Stomach (tissue), 4 donors: ENCODE measurements at regions not wholly inside any gene's neighbourhood (a gene's known extent, or its start where the extent isn't known, plus 50 kb on each side); places are given as distances from the start of the nearest gene placed in this dataset.

Experiments
- POLR2A ChIP-seq, 4 donors: fragments of 450-650 bp; IDR thresholded peaks; one replicate each; pipeline ENCODE4 v1.6.1; 2016; ENCODE audit warnings: antibody characterized with exemption in 4 of 4, control low read depth in 2 of 4, mild to moderate bottlenecking in 1 of 4, moderate library complexity in 1 of 4
- TF ChIP-seq, protein P1 (sequence below), 7 experiments: fragments of 450-650 bp in 4 of 7; fragments of 200-600 bp in 3 of 7; sonication (generic) in 3 of 7; IDR thresholded peaks; one replicate each; pipeline ENCODE4 v1.5.1; 2016 to 2019; ENCODE audit warnings: antibody characterized with exemption in 7 of 7, control low read depth in 2 of 7, mild to moderate bottlenecking in 1 of 7

DNA sequence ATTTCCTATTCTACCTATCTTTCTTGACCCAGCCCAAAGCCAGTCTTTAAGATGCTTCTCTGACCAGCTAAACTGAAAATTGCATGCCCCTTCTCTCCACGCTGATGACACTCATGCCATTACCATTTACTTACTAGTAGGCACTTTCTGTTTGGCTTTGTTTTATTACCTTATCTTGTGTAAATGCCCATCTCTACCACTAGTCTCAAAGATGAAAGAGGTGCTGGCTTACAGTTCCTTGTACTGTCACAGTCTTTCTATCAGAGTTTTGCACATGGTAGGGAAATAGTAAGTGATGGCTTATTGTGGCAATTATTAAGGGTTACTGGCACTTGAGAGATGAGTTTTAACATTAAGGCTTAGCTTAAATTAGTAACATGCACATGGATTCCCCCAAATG lies 352.1 kb downstream of the RBM43 start:
- TF ChIP-seq, protein P1, sequence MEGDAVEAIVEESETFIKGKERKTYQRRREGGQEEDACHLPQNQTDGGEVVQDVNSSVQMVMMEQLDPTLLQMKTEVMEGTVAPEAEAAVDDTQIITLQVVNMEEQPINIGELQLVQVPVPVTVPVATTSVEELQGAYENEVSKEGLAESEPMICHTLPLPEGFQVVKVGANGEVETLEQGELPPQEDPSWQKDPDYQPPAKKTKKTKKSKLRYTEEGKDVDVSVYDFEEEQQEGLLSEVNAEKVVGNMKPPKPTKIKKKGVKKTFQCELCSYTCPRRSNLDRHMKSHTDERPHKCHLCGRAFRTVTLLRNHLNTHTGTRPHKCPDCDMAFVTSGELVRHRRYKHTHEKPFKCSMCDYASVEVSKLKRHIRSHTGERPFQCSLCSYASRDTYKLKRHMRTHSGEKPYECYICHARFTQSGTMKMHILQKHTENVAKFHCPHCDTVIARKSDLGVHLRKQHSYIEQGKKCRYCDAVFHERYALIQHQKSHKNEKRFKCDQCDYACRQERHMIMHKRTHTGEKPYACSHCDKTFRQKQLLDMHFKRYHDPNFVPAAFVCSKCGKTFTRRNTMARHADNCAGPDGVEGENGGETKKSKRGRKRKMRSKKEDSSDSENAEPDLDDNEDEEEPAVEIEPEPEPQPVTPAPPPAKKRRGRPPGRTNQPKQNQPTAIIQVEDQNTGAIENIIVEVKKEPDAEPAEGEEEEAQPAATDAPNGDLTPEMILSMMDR (IDR thresholded peaks at IDR 0.05): no peak
- no peak for TF ChIP-seq POLR2A (IDR thresholded peaks at IDR 0.05)
